Ovary (tissue), 3 donors: ENCODE measurements at regions not wholly inside any gene's neighbourhood (a gene's known extent, or its start where the extent isn't known, plus 50 kb on each side); places are given as distances from the start of the nearest gene placed in this dataset.

ENCODE experiments used
- POLR2A ChIP-seq: fragments of 450-650 bp; IDR thresholded peaks from one replicate; pipeline ENCODE4 v1.6.1; 2017; ENCODE audit warnings: antibody characterized with exemption, mild to moderate bottlenecking, moderate library complexity
- TF ChIP-seq, protein P1 (sequence below), 3 donors: fragments of 450-650 bp in 2 of 3; fragments of 200-600 bp in 1 of 3; IDR thresholded peaks; one replicate each; pipeline versions ENCODE4 v1.5.1 to v1.8.0; 2016 to 2022; ENCODE audit warnings: antibody characterized with exemption in 3 of 3, mild to moderate bottlenecking in 1 of 3
- donor health status: DM: no; HTN: no; CAD: no.

- TF ChIP-seq, protein P1, sequence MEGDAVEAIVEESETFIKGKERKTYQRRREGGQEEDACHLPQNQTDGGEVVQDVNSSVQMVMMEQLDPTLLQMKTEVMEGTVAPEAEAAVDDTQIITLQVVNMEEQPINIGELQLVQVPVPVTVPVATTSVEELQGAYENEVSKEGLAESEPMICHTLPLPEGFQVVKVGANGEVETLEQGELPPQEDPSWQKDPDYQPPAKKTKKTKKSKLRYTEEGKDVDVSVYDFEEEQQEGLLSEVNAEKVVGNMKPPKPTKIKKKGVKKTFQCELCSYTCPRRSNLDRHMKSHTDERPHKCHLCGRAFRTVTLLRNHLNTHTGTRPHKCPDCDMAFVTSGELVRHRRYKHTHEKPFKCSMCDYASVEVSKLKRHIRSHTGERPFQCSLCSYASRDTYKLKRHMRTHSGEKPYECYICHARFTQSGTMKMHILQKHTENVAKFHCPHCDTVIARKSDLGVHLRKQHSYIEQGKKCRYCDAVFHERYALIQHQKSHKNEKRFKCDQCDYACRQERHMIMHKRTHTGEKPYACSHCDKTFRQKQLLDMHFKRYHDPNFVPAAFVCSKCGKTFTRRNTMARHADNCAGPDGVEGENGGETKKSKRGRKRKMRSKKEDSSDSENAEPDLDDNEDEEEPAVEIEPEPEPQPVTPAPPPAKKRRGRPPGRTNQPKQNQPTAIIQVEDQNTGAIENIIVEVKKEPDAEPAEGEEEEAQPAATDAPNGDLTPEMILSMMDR (IDR thresholded peaks at IDR 0.05), result no peak
- TF ChIP-seq POLR2A, result no peak
Measured at GRCh38 chr9:81841333-81841732, 86.9 kb upstream of the SPATA31D4 start.
